ENCODE measurements at regions not wholly inside any gene's neighbourhood (a gene's known extent, or its start where the extent isn't known, plus 50 kb on each side); places are given as distances from the start of the nearest gene placed in this dataset.

DNA sequence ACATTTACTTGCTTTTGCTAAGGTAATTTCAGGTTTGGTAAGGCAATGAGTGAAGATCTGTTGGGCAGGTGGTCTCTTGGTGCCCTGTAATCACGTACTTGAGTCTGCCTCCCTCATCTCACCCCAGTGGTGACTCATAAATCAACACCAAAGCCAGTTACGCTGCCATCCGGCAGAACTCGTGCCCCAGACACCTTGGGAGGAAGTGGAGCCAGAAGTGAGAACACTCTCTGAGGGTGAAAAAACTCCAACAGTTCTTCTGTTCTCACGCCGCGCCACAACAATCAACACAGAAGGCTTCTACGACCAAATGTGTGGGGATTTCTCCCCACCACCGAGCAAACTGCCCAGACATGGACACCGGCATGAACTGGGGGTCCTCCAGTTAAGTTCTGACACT is 206.2 kb downstream of the ARL4C start:
- H3K36me3 ChIP-seq (ENCODE audit: control insufficient read depth, insufficient read depth, low read length), result no peaks in the 10 kb centered on the region
- H3K27me3 ChIP-seq (replicated peaks; ENCODE audit: control insufficient read depth, insufficient read depth, low read length, poor library complexity, severe bottlenecking), result no peaks in the 10 kb centered on the region
- no peak overlapping the region for H3K4me3 ChIP-seq (ENCODE audit: insufficient read depth, low read depth, low read length, poor library complexity, severe bottlenecking)
- no peaks in the 10 kb centered on the region for H3K9me3 ChIP-seq (ENCODE audit: control insufficient read depth, low read length)
- H3K27ac ChIP-seq (ENCODE audit: insufficient read depth, low read length, poor library complexity, severe bottlenecking), result peak overlapping the region; percentile 98
- DNase-seq, result peak; percentile 77 to 87 (median 85)
- H3K4me1 ChIP-seq (ENCODE audit: control insufficient read depth, insufficient read depth, low read length, poor library complexity, severe bottlenecking), result peaks cover 54% of the 10 kb centered on the region

- no peaks in the 10 kb centered on the region for H3K27me3 ChIP-seq (replicated peaks; ENCODE audit: control insufficient read depth, insufficient read depth, low read length, poor library complexity, severe bottlenecking)
- no peaks in the 10 kb centered on the region for H3K36me3 ChIP-seq (ENCODE audit: control insufficient read depth, insufficient read depth, low read length)
- H3K9me3 ChIP-seq (ENCODE audit: control insufficient read depth, low read length), result no peaks in the 10 kb centered on the region
- H3K4me1 ChIP-seq (ENCODE audit: control insufficient read depth, insufficient read depth, low read length, poor library complexity, severe bottlenecking), result peaks cover 54% of the 10 kb centered on the region
- peak overlapping the region; percentile 98 for H3K27ac ChIP-seq (ENCODE audit: insufficient read depth, low read length, poor library complexity, severe bottlenecking)
- peak in 2 of 3 donors; percentile 33 to 35 for DNase-seq
- H3K4me3 ChIP-seq (ENCODE audit: insufficient read depth, low read depth, low read length, poor library complexity, severe bottlenecking), result no peak overlapping the region
Measured at GRCh38 chr2:234289834-234290590, 206.9 kb downstream of the ARL4C start.

DNA sequence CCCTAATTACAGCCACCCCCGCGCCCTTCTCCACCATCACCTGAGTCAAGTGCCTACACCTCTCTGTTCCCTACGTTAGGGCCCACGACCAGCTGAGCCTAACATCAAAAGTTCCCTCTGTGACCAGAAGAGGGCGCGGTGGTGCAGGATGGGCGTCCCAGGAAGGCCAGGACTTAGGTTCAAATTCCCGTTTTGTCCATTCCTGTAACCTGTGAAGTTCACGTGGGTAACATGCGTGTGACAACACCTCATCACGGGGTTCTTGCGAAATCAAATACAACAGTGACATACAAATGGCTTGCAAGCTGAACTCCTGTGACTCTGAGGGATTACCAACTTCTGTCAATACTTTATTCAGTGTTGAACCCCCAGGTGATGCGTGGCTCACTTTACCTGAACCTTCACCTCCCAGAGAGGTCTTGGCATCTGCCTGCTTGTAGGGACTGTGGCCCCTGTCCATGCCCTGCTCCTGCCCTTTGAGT is 207.9 kb downstream of the ARL4C start:
- H3K27ac ChIP-seq (ENCODE audit: insufficient read depth, low read length, poor library complexity, severe bottlenecking), result peak overlapping the region; percentile 98
- H3K4me3 ChIP-seq (ENCODE audit: insufficient read depth, low read depth, low read length, poor library complexity, severe bottlenecking), result no peak overlapping the region
- peaks cover 50% of the 10 kb centered on the region for H3K4me1 ChIP-seq (ENCODE audit: control insufficient read depth, insufficient read depth, low read length, poor library complexity, severe bottlenecking)
- H3K9me3 ChIP-seq (ENCODE audit: control insufficient read depth, low read length), result no peaks in the 10 kb centered on the region
- no peaks in the 10 kb centered on the region for H3K27me3 ChIP-seq (replicated peaks; ENCODE audit: control insufficient read depth, insufficient read depth, low read length, poor library complexity, severe bottlenecking)
- peak; percentile 62 to 68 (median 63) for DNase-seq
- H3K36me3 ChIP-seq (ENCODE audit: control insufficient read depth, insufficient read depth, low read length), result no peaks in the 10 kb centered on the region

- no peak for DNase-seq
Measured at GRCh38 chr2:234287650-234288049, 209.2 kb downstream of the ARL4C start.

GRCh38 chr2:234286956-234287355 is 209.9 kb downstream of the ARL4C start:
- peaks cover 36% of the 10 kb centered on the region for H3K4me1 ChIP-seq (ENCODE audit: control insufficient read depth, insufficient read depth, low read length, poor library complexity, severe bottlenecking)
- no peak for DNase-seq
- no peak overlapping the region for H3K27ac ChIP-seq (ENCODE audit: insufficient read depth, low read length, poor library complexity, severe bottlenecking)
- H3K4me3 ChIP-seq (ENCODE audit: insufficient read depth, low read depth, low read length, poor library complexity, severe bottlenecking), result no peak overlapping the region
- no peaks in the 10 kb centered on the region for H3K27me3 ChIP-seq (replicated peaks; ENCODE audit: control insufficient read depth, insufficient read depth, low read length, poor library complexity, severe bottlenecking)
- no peaks in the 10 kb centered on the region for H3K9me3 ChIP-seq (ENCODE audit: control insufficient read depth, low read length)
- no peaks in the 10 kb centered on the region for H3K36me3 ChIP-seq (ENCODE audit: control insufficient read depth, insufficient read depth, low read length)

More at GRCh38 chr2:234287650-234288049, 209.2 kb downstream of the ARL4C start:
- Histone ChIP-seq H3K4me3 (ENCODE audit: insufficient read depth, low read depth, low read length, poor library complexity, severe bottlenecking) (no peak overlapping the region), H3K36me3 (ENCODE audit: control insufficient read depth, insufficient read depth, low read length) (no peaks in the 10 kb centered on the region), H3K9me3 (ENCODE audit: control insufficient read depth, low read length) (no peaks in the 10 kb centered on the region), H3K4me1 (ENCODE audit: control insufficient read depth, insufficient read depth, low read length, poor library complexity, severe bottlenecking) (peaks cover 40% of the 10 kb centered on the region), H3K27ac (ENCODE audit: insufficient read depth, low read length, poor library complexity, severe bottlenecking) (no peak overlapping the region), H3K27me3 (replicated peaks; ENCODE audit: control insufficient read depth, insufficient read depth, low read length, poor library complexity, severe bottlenecking) (no peaks in the 10 kb centered on the region)

- no peak overlapping the region for H3K27ac ChIP-seq (ENCODE audit: insufficient read depth, low read length, poor library complexity, severe bottlenecking)
- H3K36me3 ChIP-seq (ENCODE audit: control insufficient read depth, insufficient read depth, low read length), result no peaks in the 10 kb centered on the region
- no peaks in the 10 kb centered on the region for H3K27me3 ChIP-seq (replicated peaks; ENCODE audit: control insufficient read depth, insufficient read depth, low read length, poor library complexity, severe bottlenecking)
- H3K4me1 ChIP-seq (ENCODE audit: control insufficient read depth, insufficient read depth, low read length, poor library complexity, severe bottlenecking), result peaks cover 28% of the 10 kb centered on the region
- no peak for DNase-seq
- H3K9me3 ChIP-seq (ENCODE audit: control insufficient read depth, low read length), result no peaks in the 10 kb centered on the region
- H3K4me3 ChIP-seq (ENCODE audit: insufficient read depth, low read depth, low read length, poor library complexity, severe bottlenecking), result no peak overlapping the region
Measured at GRCh38 chr2:234286118-234286598, 210.7 kb downstream of the ARL4C start.

DNA sequence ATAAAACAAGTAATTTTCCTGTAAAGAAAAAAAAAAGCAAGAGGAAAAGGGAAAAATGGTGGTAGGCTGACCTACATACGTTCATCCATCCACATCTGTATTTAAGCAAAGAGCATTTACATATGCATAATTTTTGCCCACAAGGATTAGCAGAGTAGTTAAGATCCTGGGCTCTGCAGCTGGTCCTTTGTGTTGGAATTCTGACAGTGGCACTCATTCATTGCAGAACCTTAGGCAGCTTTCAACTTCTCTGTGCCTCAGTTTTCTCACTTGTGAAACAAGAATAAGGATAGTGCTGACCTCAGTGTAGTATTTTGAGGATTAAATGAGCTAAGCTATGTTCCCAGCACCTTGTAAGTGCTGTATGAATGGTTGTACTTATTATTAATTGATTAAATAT is 211.3 kb downstream of the ARL4C start:
- Histone ChIP-seq H3K4me3 (ENCODE audit: insufficient read depth, low read depth, low read length, poor library complexity, severe bottlenecking) (no peak overlapping the region), H3K36me3 (ENCODE audit: control insufficient read depth, insufficient read depth, low read length) (no peaks in the 10 kb centered on the region), H3K27me3 (replicated peaks; ENCODE audit: control insufficient read depth, insufficient read depth, low read length, poor library complexity, severe bottlenecking) (no peaks in the 10 kb centered on the region), H3K4me1 (ENCODE audit: control insufficient read depth, insufficient read depth, low read length, poor library complexity, severe bottlenecking) (peaks cover 22% of the 10 kb centered on the region), H3K27ac (ENCODE audit: insufficient read depth, low read length, poor library complexity, severe bottlenecking) (no peak overlapping the region), H3K9me3 (ENCODE audit: control insufficient read depth, low read length) (no peaks in the 10 kb centered on the region)
- DNase-seq, result no peak

DNA sequence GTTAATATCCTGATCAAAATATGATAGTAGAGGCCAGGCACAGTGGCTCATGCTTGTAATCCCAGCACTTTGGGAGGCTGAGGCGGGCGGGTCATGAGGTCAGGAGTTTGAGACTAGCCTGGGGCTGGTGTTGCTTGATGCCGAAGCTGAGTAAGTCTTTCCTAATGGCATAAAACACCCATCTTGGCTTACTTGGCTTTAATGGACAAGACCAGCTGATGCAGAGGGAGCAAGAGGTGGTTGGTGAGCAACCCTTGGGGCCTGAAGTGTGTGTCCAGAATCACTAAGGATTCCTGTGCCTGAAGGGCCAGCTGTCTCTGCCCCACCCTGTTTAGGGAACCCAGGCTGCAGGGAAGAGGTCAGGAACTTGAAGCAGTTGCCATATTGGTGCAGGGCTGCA is 217.2 kb downstream of the ARL4C start:
- no peaks in the 10 kb centered on the region for H3K27me3 ChIP-seq (replicated peaks; ENCODE audit: control insufficient read depth, insufficient read depth, low read length, poor library complexity, severe bottlenecking)
- no peaks in the 10 kb centered on the region for H3K36me3 ChIP-seq (ENCODE audit: control insufficient read depth, insufficient read depth, low read length)
- no peak overlapping the region for H3K27ac ChIP-seq (ENCODE audit: insufficient read depth, low read length, poor library complexity, severe bottlenecking)
- H3K9me3 ChIP-seq (ENCODE audit: control insufficient read depth, low read length), result no peaks in the 10 kb centered on the region
- peaks cover 15% of the 10 kb centered on the region for H3K4me1 ChIP-seq (ENCODE audit: control insufficient read depth, insufficient read depth, low read length, poor library complexity, severe bottlenecking)
- DNase-seq, result no peak
- H3K4me3 ChIP-seq (ENCODE audit: insufficient read depth, low read depth, low read length, poor library complexity, severe bottlenecking), result no peak overlapping the region

DNA sequence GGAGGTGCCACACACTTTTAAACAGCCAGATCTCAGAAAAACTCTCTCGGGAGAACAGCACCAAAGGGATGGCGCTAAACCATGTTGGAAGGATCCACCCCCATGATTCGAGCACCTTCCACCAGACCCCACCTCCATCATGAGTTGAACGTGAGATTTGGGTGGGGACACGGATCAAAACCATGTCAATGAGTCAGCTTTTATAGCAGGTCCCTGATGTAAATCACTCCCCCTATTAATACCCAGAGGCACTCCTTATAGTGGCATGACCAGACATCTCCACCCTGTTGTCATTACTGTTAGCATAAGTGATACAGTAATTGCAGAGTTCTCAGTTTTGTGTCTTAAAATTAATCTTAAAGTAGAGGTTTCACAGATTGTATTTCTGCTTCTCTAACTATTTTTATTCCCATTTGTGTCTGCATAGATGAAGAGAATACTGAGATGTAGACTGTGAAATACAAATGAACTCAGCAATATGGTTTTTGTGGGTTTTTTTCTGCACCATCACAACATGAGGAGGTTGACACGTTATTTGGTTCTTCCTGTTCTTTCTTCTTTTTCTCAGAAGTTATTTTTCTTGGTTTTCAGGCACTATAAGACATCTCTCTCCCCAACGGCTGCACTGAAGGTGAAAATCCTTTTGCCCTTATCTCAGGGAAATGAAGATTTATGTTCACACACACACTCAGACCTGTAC is 218.2 kb downstream of the ARL4C start:
- no peak for DNase-seq

DNA sequence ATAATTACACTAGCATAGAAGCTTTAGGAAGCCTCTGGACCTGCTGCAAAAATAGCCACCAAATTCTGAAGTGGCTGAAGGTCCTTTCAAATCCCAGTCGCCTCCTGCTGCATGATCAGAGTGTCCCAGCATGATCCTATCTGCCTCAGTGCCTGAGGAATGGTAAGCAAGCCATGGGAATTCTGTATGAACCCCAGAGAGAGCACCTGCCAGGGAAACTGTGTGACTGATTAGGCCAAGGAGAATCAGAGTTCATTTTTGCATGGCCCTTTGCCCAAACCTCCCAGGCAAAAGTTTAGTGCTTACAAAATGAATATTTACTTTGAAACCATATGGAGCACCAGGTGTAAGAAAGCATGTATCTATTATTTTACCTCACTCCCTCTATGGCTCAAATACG is 221.4 kb downstream of the ARL4C start:
- DNase-seq, result no peak
- Histone ChIP-seq H3K9me3 (ENCODE audit: control insufficient read depth, low read length) (no peaks in the 10 kb centered on the region), H3K36me3 (ENCODE audit: control insufficient read depth, insufficient read depth, low read length) (no peaks in the 10 kb centered on the region), H3K4me3 (ENCODE audit: insufficient read depth, low read depth, low read length, poor library complexity, severe bottlenecking) (no peak overlapping the region), H3K27ac (ENCODE audit: insufficient read depth, low read length, poor library complexity, severe bottlenecking) (no peak overlapping the region), H3K4me1 (ENCODE audit: control insufficient read depth, insufficient read depth, low read length, poor library complexity, severe bottlenecking) (peaks cover 28% of the 10 kb centered on the region), H3K27me3 (replicated peaks; ENCODE audit: control insufficient read depth, insufficient read depth, low read length, poor library complexity, severe bottlenecking) (no peaks in the 10 kb centered on the region)

More for the DNA sequence above, 218.2 kb downstream of the ARL4C start:
- Histone ChIP-seq H3K4me3 (ENCODE audit: insufficient read depth, low read depth, low read length, poor library complexity, severe bottlenecking) (no peak overlapping the region), H3K27me3 (replicated peaks; ENCODE audit: control insufficient read depth, insufficient read depth, low read length, poor library complexity, severe bottlenecking) (no peaks in the 10 kb centered on the region), H3K9me3 (ENCODE audit: control insufficient read depth, low read length) (no peaks in the 10 kb centered on the region), H3K27ac (ENCODE audit: insufficient read depth, low read length, poor library complexity, severe bottlenecking) (peak overlapping the region; percentile 15), H3K36me3 (ENCODE audit: control insufficient read depth, insufficient read depth, low read length) (no peaks in the 10 kb centered on the region), H3K4me1 (ENCODE audit: control insufficient read depth, insufficient read depth, low read length, poor library complexity, severe bottlenecking) (peaks cover 22% of the 10 kb centered on the region)

Data from effector memory CD4-positive, alpha-beta T cell (primary cell).